ENCODE measurements at regions not wholly inside any gene's neighbourhood (a gene's known extent, or its start where the extent isn't known, plus 50 kb on each side); places are given as distances from the start of the nearest gene placed in this dataset.

DNA sequence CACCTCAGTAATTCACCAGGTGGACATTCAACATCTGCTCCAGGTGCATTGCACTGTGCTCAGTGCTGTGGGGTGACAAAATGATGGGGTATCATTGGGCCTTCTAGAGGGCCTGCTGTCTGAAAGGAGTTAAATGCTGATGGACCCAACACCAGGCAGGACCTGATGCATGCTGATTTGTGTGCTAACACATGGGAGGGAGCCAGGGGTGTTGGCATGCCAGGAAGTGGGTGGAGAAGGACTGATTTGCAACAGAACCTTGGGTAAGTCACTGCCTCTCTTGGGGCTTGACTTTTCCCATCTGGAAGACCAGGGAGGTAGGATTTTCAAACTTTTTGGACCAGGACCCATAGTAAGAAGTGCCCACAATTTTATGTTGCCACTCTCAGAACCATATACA lies 57.9 kb upstream of the CXCR4 start:
- peaks cover 3% of the 10 kb centered on the region for H3K9me3 Mint-ChIP-seq
- TF ChIP-seq, protein P1, sequence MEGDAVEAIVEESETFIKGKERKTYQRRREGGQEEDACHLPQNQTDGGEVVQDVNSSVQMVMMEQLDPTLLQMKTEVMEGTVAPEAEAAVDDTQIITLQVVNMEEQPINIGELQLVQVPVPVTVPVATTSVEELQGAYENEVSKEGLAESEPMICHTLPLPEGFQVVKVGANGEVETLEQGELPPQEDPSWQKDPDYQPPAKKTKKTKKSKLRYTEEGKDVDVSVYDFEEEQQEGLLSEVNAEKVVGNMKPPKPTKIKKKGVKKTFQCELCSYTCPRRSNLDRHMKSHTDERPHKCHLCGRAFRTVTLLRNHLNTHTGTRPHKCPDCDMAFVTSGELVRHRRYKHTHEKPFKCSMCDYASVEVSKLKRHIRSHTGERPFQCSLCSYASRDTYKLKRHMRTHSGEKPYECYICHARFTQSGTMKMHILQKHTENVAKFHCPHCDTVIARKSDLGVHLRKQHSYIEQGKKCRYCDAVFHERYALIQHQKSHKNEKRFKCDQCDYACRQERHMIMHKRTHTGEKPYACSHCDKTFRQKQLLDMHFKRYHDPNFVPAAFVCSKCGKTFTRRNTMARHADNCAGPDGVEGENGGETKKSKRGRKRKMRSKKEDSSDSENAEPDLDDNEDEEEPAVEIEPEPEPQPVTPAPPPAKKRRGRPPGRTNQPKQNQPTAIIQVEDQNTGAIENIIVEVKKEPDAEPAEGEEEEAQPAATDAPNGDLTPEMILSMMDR (conservative IDR thresholded peaks at IDR 0.05) = no peak
- no peak overlapping the region for H3K27ac Mint-ChIP-seq
- H3K4me3 Mint-ChIP-seq = no peak overlapping the region
- no peak for DNase-seq (ENCODE audit: extremely low spot score, unreplicated experiment)
- H3K27me3 Mint-ChIP-seq = no peaks in the 10 kb centered on the region
- no peaks in the 10 kb centered on the region for H3K36me3 Mint-ChIP-seq
- no peaks in the 10 kb centered on the region for H3K4me1 Mint-ChIP-seq (ENCODE audit: unreplicated experiment)

DNA sequence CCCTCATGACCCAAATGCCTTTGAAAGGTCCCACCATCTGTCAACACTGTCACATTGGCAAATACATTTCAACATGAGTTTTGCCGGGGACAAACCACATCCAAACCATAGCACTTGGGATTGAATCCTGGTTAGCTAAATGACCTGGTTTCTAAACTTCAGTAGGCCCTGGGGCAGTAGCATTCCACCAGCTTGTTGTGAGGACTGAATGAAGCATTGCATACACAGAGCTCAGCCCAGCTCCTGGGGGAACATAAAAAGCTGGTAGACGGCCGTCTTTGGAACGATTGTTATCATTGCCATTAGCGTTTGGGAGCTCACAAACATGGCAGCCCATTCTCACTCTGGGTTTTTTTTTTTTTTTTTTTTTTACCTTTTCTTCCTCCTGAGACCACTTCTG lies 57.5 kb upstream of the CXCR4 start:
- Mint-ChIP-seq H3K27me3 (no peaks in the 10 kb centered on the region), H3K9me3 (peaks cover 3% of the 10 kb centered on the region), H3K27ac (no peak overlapping the region), H3K4me3 (no peak overlapping the region), H3K4me1 (ENCODE audit: unreplicated experiment) (no peaks in the 10 kb centered on the region), H3K36me3 (no peaks in the 10 kb centered on the region)
- TF ChIP-seq, protein P1 (conservative IDR thresholded peaks at IDR 0.05) = no peak
- no peak for DNase-seq (ENCODE audit: extremely low spot score, unreplicated experiment)

DNA sequence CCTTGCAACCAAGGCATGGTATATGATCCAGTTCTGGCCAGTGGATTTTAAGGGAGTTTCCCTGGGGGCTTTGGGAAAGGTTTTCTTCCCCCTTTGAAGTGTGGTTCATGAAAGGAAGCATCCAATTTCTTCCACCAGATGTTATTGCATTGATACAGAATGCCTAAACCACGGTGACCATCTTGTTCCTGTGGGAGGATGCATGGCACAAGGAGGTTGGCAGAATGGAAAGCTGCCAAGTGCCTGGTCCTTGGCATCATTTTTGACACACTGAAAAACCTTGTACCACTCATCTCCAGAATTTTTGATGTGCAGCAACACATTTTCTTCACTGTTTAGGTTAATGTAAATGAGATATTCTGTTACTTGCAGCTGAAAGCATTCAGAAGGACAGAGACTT lies 55.2 kb upstream of the CXCR4 start:
- peaks cover 6% of the 10 kb centered on the region for H3K27me3 Mint-ChIP-seq
- peaks cover 9% of the 10 kb centered on the region for H3K4me1 Mint-ChIP-seq (ENCODE audit: unreplicated experiment)
- peaks cover 3% of the 10 kb centered on the region for H3K9me3 Mint-ChIP-seq
- no peak overlapping the region for H3K4me3 Mint-ChIP-seq
- H3K36me3 Mint-ChIP-seq = no peaks in the 10 kb centered on the region
- H3K27ac Mint-ChIP-seq = no peak overlapping the region
- TF ChIP-seq, protein P1 (conservative IDR thresholded peaks at IDR 0.05) = no peak
- DNase-seq (ENCODE audit: extremely low spot score, unreplicated experiment) = no peak

DNA sequence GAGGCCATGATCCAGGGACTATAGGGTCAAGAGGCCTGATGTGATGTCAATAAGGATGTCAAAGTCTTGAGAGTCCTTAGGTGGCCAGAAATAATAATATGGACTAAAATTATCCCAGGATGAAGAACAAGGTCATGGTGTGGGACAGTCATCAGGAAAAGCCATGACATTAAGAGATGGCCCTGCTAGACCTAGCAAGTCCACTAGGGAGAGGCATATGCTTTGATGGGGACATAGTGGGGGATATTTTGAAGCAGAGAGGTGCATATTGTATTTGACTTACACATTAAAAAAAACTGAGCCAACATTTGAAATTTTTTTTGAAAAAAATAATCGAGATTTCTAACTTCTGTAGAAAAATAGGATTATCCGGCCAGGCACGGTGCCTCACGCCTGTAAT lies 53.3 kb upstream of the CXCR4 start:
- peaks cover 3% of the 10 kb centered on the region for H3K9me3 Mint-ChIP-seq
- peaks cover 10% of the 10 kb centered on the region for H3K27me3 Mint-ChIP-seq
- TF ChIP-seq, protein P1 (conservative IDR thresholded peaks at IDR 0.05) = no peak
- no peak overlapping the region for H3K4me3 Mint-ChIP-seq
- H3K36me3 Mint-ChIP-seq = no peaks in the 10 kb centered on the region
- DNase-seq (ENCODE audit: extremely low spot score, unreplicated experiment) = no peak
- no peak overlapping the region for H3K27ac Mint-ChIP-seq
- H3K4me1 Mint-ChIP-seq (ENCODE audit: unreplicated experiment) = peaks cover 16% of the 10 kb centered on the region

DNA sequence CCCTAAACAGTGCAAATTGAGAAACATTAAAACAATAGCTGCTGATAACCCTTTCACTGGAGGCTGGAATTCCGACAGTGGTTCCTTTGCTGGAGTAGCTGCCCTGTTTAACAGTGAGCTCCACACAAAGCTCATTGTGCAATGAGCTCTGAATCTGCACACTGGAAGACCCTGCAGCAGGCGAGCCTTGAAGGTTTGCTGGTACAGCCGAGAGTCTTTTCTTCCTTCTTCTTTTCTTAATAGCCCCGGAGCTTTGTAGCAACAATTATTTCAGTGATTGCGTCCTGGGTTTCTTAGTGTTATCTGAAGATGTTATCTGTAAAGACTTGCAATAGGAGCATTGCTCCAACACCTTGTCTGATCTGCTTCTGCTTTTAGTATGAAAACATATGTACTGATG lies 50.8 kb upstream of the CXCR4 start:
- Mint-ChIP-seq H3K4me1 (ENCODE audit: unreplicated experiment) (peaks cover 16% of the 10 kb centered on the region), H3K4me3 (no peak overlapping the region), H3K27me3 (peaks cover 10% of the 10 kb centered on the region), H3K9me3 (no peaks in the 10 kb centered on the region), H3K36me3 (no peaks in the 10 kb centered on the region), H3K27ac (no peak overlapping the region)
- TF ChIP-seq, protein P1 (conservative IDR thresholded peaks at IDR 0.05) = no peak
- no peak for DNase-seq (ENCODE audit: extremely low spot score, unreplicated experiment)

Measured in type B pancreatic cell (in vitro differentiated cells).